ENCODE measurements at regions not wholly inside any gene's neighbourhood (a gene's known extent, or its start where the extent isn't known, plus 50 kb on each side); places are given as distances from the start of the nearest gene placed in this dataset.

DNA sequence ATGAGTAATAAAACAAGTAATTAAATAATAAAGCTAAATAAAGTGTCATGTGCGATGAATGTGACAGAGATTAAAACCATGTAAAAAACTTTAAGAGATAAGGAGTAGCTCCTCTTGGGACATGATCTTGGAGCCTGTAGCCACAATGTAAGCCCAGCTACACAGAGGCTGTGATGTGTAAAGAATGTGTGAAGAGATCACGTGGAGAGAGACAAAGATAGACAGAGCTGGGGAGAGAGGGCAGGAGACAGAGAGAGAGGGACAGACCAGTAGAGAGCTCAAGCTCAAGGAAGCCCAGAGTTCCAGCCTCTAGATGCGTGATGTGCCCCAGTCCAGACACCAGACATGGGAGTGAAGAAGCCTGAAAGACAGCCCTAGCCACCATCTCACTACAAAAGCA is 644.1 kb downstream of the TNS3 start:
- TF ChIP-seq, protein P1, sequence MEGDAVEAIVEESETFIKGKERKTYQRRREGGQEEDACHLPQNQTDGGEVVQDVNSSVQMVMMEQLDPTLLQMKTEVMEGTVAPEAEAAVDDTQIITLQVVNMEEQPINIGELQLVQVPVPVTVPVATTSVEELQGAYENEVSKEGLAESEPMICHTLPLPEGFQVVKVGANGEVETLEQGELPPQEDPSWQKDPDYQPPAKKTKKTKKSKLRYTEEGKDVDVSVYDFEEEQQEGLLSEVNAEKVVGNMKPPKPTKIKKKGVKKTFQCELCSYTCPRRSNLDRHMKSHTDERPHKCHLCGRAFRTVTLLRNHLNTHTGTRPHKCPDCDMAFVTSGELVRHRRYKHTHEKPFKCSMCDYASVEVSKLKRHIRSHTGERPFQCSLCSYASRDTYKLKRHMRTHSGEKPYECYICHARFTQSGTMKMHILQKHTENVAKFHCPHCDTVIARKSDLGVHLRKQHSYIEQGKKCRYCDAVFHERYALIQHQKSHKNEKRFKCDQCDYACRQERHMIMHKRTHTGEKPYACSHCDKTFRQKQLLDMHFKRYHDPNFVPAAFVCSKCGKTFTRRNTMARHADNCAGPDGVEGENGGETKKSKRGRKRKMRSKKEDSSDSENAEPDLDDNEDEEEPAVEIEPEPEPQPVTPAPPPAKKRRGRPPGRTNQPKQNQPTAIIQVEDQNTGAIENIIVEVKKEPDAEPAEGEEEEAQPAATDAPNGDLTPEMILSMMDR (IDR thresholded peaks at IDR 0.05), result no peak
- no peak for TF ChIP-seq ZNF121 (CRISPR knock-in tag; IDR thresholded peaks at IDR 0.05)
- no peak for TF ChIP-seq OVOL2 (CRISPR knock-in tag; IDR thresholded peaks at IDR 0.05; ENCODE audit: borderline replicate concordance)
- TF ChIP-seq, protein P2, sequence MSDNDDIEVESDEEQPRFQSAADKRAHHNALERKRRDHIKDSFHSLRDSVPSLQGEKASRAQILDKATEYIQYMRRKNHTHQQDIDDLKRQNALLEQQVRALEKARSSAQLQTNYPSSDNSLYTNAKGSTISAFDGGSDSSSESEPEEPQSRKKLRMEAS (CRISPR knock-in tag; IDR thresholded peaks at IDR 0.05), result no peak
- no peak for TF ChIP-seq PRRX2 (CRISPR knock-in tag; IDR thresholded peaks at IDR 0.05)
